SK-N-SH treated with all-trans-retinoic acid at 6 μM for 48 hours (cell line): ENCODE measurements at regions not wholly inside any gene's neighbourhood (a gene's known extent, or its start where the extent isn't known, plus 50 kb on each side); places are given as distances from the start of the nearest gene placed in this dataset.

Experiments used
- ARNTL ChIP-seq: fragments of 450-650 bp; formaldehyde crosslinking; IDR thresholded peaks from 2 replicates; pipeline ENCODE4 v1.5.0; 2020; ENCODE audit warnings: low read depth, mild to moderate bottlenecking, moderate library complexity, borderline replicate concordance
- ISL1 ChIP-seq: fragments of 250-450 bp; sonication (Bioruptor Pico); IDR thresholded peaks from 2 replicates; pipeline ENCODE4 v2.1.2; 2022; ENCODE audit warnings: mild to moderate bottlenecking, moderate library complexity
- PATZ1 ChIP-seq: fragments of 250-450 bp; sonication (Bioruptor Pico); IDR thresholded peaks from 2 replicates; pipeline ENCODE4 v1.8.0; 2020; ENCODE audit warnings: mild to moderate bottlenecking, moderate library complexity, borderline replicate concordance
- POU6F1 ChIP-seq: fragments of 250-450 bp; sonication (Bioruptor Pico); IDR thresholded peaks from 2 replicates; pipeline ENCODE4 v1.8.0; 2021; ENCODE audit warnings: low read depth, mild to moderate bottlenecking, moderate library complexity, borderline replicate concordance
- SNAI2 ChIP-seq: fragments of 250-450 bp; sonication (Bioruptor Pico); IDR thresholded peaks from 2 replicates; pipeline ENCODE4 v1.5.0; 2020; ENCODE audit warnings: mild to moderate bottlenecking, moderate library complexity
- ZFP3 ChIP-seq: fragments of 250-450 bp; sonication (Bioruptor Pico); IDR thresholded peaks from 2 replicates; pipeline ENCODE4 v1.5.0; 2020; ENCODE audit warnings: mild to moderate bottlenecking, moderate library complexity
- ZFP30 ChIP-seq: fragments of 450-650 bp; formaldehyde crosslinking; IDR thresholded peaks from 2 replicates; pipeline ENCODE4 v1.5.0; 2022; ENCODE audit warnings: mild to moderate bottlenecking, moderate library complexity
- ZNF70 ChIP-seq: fragments of 450-650 bp; formaldehyde crosslinking; IDR thresholded peaks from 2 replicates; pipeline ENCODE4 v1.5.0; 2020; ENCODE audit warnings: mild to moderate bottlenecking, moderate library complexity
- ZNF8 ChIP-seq: fragments of 450-650 bp; formaldehyde crosslinking; IDR thresholded peaks from 2 replicates; pipeline ENCODE4 v1.5.0; 2020; ENCODE audit warnings: mild to moderate bottlenecking, moderate library complexity
- TF ChIP-seq, protein P1 (sequence below): fragments of 250-450 bp; sonication (Bioruptor Pico); IDR thresholded peaks from 2 replicates; pipeline ENCODE4 v1.5.1; 2021; ENCODE audit warnings: mild to moderate bottlenecking, moderate library complexity

DNA sequence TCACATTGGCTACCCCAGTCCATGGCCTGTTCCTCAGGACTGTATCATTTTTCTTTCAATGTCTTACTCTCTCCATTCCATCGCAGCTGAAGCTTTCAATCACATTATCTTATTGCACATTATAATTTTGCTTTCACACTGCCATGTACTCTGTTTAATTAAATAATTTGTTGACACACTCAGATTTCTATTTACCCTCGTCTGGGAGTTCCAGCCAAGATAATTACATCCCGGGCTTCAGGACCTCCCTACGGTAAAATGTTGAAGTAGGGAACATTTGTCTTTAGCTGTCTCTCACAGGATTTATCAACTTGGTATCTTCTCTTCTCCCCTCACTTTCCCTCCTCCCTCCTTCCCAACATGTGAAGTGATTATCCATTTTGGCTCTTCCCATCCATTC lies 177.2 kb upstream of the RASSF8 start:
- TF ChIP-seq POU6F1 (no peak), SNAI2 (no peak), ARNTL (CRISPR knock-in tag) (no peak), ZFP3 (CRISPR knock-in tag) (no peak), ZNF8 (CRISPR knock-in tag) (no peak), PATZ1 (CRISPR knock-in tag) (no peak), ZNF70 (no peak), ISL1 (CRISPR knock-in tag) (no peak), ZFP30 (CRISPR knock-in tag) (no peak)
- TF ChIP-seq, protein P1, sequence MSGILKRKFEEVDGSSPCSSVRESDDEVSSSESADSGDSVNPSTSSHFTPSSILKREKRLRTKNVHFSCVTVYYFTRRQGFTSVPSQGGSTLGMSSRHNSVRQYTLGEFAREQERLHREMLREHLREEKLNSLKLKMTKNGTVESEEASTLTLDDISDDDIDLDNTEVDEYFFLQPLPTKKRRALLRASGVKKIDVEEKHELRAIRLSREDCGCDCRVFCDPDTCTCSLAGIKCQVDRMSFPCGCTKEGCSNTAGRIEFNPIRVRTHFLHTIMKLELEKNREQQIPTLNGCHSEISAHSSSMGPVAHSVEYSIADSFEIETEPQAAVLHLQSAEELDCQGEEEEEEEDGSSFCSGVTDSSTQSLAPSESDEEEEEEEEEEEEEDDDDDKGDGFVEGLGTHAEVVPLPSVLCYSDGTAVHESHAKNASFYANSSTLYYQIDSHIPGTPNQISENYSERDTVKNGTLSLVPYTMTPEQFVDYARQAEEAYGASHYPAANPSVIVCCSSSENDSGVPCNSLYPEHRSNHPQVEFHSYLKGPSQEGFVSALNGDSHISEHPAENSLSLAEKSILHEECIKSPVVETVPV: no peak
